ENCODE measurements at regions not wholly inside any gene's neighbourhood (a gene's known extent, or its start where the extent isn't known, plus 50 kb on each side); places are given as distances from the start of the nearest gene placed in this dataset.

GRCh38 chr7:73970801-73971229 lies 57.2 kb upstream of the ELN start:
- H3K27ac ChIP-seq, result no peak overlapping the region
- DNase-seq, result peak; percentile 59
- intact Hi-C loops (cut with DNase I), result no loop called here

GRCh38 chr7:73971322-73971703 lies 56.7 kb upstream of the ELN start:
- intact Hi-C loops (cut with DNase I), result no loop called here
- Histone ChIP-seq H3K9me3 (no peaks in the 10 kb centered on the region), H3K4me3 (no peak overlapping the region), H3K4me1 (no peaks in the 10 kb centered on the region), H3K27ac (no peak overlapping the region), H3K27me3 (no peaks in the 10 kb centered on the region), H3K36me3 (no peaks in the 10 kb centered on the region)
- TF ChIP-seq CTCF (IDR thresholded peaks at IDR 0.05), result no peak
- ATAC-seq (no peak), DNase-seq (no peak)

More at GRCh38 chr7:73970801-73971229, 57.2 kb upstream of the ELN start:
- TF ChIP-seq CTCF (IDR thresholded peaks at IDR 0.05), result no peak
- Histone ChIP-seq H3K36me3 (no peaks in the 10 kb centered on the region), H3K4me3 (no peak overlapping the region), H3K9me3 (no peaks in the 10 kb centered on the region), H3K4me1 (no peaks in the 10 kb centered on the region), H3K27me3 (no peaks in the 10 kb centered on the region)
- ATAC-seq, result no peak

- H3K27me3 ChIP-seq, result no peaks in the 10 kb centered on the region
- intact Hi-C loops (cut with DNase I), result no loop called here
- no peak for TF ChIP-seq CTCF (IDR thresholded peaks at IDR 0.05)
- peak; percentile 51 for DNase-seq
- no peak overlapping the region for H3K27ac ChIP-seq
- H3K4me3 ChIP-seq, result no peak overlapping the region
- H3K9me3 ChIP-seq, result no peaks in the 10 kb centered on the region
- no peak for ATAC-seq
- H3K4me1 ChIP-seq, result no peaks in the 10 kb centered on the region
- no peaks in the 10 kb centered on the region for H3K36me3 ChIP-seq
Measured at GRCh38 chr7:73971704-73972341, 56.1 kb upstream of the ELN start.

- peak; percentile 28 for DNase-seq
- TF ChIP-seq CTCF (IDR thresholded peaks at IDR 0.05), result no peak
- intact Hi-C loops (cut with DNase I), result no loop called here
- H3K36me3 ChIP-seq, result no peaks in the 10 kb centered on the region
- no peak for ATAC-seq
- H3K27ac ChIP-seq, result no peak overlapping the region
- H3K4me1 ChIP-seq, result no peaks in the 10 kb centered on the region
- H3K9me3 ChIP-seq, result no peaks in the 10 kb centered on the region
- H3K27me3 ChIP-seq, result no peaks in the 10 kb centered on the region
- H3K4me3 ChIP-seq, result no peak overlapping the region
Measured at GRCh38 chr7:73972614-73973013, 55.4 kb upstream of the ELN start.

- Histone ChIP-seq H3K27ac (no peak overlapping the region), H3K27me3 (no peaks in the 10 kb centered on the region), H3K4me1 (no peaks in the 10 kb centered on the region), H3K9me3 (no peaks in the 10 kb centered on the region), H3K4me3 (no peak overlapping the region), H3K36me3 (no peaks in the 10 kb centered on the region)
- peak; percentile 60 for DNase-seq
- intact Hi-C loops (cut with DNase I), result no loop called here
- TF ChIP-seq CTCF (IDR thresholded peaks at IDR 0.05), result no peak
- no peak for ATAC-seq
Measured at GRCh38 chr7:73973091-73973490, 54.9 kb upstream of the ELN start.
